ENCODE measurements at regions not wholly inside any gene's neighbourhood (a gene's known extent, or its start where the extent isn't known, plus 50 kb on each side); places are given as distances from the start of the nearest gene placed in this dataset.

DNA sequence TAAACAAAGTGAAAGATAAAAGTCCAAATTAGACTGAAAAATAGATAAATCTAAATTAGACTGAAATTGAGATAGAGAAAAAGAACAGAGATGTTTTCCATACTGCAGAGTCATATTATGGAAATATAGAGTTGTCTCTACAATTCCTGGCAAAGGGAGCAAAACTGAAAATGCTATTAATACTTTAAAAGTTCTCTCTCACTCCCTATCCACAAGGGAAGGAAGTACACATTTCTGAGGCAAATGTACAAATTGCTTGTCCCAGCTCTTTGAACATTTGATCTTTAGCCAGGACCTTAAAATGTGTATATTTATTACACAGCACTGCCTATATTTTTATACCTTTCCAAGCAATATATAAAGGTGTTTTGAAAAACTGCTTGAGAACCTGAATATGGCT, 225.1 kb upstream of the SEMA6D start:
- TF ChIP-seq, protein P1, sequence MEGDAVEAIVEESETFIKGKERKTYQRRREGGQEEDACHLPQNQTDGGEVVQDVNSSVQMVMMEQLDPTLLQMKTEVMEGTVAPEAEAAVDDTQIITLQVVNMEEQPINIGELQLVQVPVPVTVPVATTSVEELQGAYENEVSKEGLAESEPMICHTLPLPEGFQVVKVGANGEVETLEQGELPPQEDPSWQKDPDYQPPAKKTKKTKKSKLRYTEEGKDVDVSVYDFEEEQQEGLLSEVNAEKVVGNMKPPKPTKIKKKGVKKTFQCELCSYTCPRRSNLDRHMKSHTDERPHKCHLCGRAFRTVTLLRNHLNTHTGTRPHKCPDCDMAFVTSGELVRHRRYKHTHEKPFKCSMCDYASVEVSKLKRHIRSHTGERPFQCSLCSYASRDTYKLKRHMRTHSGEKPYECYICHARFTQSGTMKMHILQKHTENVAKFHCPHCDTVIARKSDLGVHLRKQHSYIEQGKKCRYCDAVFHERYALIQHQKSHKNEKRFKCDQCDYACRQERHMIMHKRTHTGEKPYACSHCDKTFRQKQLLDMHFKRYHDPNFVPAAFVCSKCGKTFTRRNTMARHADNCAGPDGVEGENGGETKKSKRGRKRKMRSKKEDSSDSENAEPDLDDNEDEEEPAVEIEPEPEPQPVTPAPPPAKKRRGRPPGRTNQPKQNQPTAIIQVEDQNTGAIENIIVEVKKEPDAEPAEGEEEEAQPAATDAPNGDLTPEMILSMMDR (IDR thresholded peaks at IDR 0.05), result no peak
- TF ChIP-seq EZH2 (IDR thresholded peaks at IDR 0.05; ENCODE audit: borderline replicate concordance, insufficient read depth, low read depth, low read length, poor library complexity, severe bottlenecking), result no peak

Measured in B cell (primary cell).